ENCODE measurements at regions not wholly inside any gene's neighbourhood (a gene's known extent, or its start where the extent isn't known, plus 50 kb on each side); places are given as distances from the start of the nearest gene placed in this dataset.

DNA sequence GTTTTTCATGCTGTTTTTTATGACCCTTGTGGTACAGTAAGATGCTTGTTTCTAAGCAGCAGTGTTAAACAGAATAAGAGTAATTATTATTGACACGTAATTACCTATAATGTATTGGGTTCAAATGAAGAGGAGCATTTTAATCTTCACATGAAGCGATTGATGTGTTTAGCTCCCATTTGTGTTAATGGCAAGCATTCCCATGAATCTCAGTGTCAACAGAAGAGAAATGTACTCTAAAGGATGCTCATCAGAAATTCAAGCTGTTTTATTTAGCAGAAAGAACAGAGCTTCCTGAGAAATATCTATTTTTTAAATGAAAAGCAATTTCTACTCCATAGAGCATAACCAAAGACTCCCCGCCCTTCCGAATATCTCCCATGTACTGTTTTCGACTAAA, 341.3 kb upstream of the LINC00305 start (continued):
- TF ChIP-seq, protein P1, sequence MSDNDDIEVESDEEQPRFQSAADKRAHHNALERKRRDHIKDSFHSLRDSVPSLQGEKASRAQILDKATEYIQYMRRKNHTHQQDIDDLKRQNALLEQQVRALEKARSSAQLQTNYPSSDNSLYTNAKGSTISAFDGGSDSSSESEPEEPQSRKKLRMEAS (CRISPR knock-in tag; IDR thresholded peaks at IDR 0.05): no peak
- TF ChIP-seq ATF1 (CRISPR knock-in tag; IDR thresholded peaks at IDR 0.05): no peak
- TF ChIP-seq, protein P2, sequence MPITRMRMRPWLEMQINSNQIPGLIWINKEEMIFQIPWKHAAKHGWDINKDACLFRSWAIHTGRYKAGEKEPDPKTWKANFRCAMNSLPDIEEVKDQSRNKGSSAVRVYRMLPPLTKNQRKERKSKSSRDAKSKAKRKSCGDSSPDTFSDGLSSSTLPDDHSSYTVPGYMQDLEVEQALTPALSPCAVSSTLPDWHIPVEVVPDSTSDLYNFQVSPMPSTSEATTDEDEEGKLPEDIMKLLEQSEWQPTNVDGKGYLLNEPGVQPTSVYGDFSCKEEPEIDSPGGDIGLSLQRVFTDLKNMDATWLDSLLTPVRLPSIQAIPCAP (CRISPR knock-in tag; IDR thresholded peaks at IDR 0.05): no peak
- TF ChIP-seq FOXJ3 (CRISPR knock-in tag; IDR thresholded peaks at IDR 0.05; ENCODE audit: borderline replicate concordance): no peak
- TF ChIP-seq ELF4 (CRISPR knock-in tag; IDR thresholded peaks at IDR 0.05; ENCODE audit: low read depth): no peak
- TF ChIP-seq MXD4 (CRISPR knock-in tag; IDR thresholded peaks at IDR 0.05; ENCODE audit: borderline replicate concordance): no peak
- no peak for TF ChIP-seq TP53 (CRISPR knock-in tag; IDR thresholded peaks at IDR 0.05)
- no peak for TF ChIP-seq ZBTB21 (CRISPR knock-in tag; IDR thresholded peaks at IDR 0.05; ENCODE audit: borderline replicate concordance)

DNA sequence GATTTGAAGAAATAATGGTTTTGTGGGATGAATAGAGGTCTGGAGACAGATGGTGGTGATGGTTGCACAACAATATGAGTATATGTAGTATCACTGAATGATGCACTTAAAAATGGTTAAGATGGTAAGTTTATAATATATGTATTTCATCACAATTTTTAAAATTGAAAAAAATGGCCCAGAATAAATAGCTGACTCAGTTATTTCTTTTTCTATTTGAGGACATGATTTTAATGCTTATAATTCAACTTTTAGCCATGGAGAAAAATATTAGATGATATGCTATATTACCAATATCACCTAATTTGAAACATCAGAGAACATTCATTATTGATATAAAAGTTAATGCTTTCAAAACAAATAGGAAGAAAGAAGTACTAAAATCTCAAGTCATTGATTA, 339.8 kb upstream of the LINC00305 start:
- no peaks in the 10 kb centered on the region for H3K36me3 Mint-ChIP-seq
- no peaks in the 10 kb centered on the region for H3K9me3 Mint-ChIP-seq
- no peaks in the 10 kb centered on the region for H3K27me3 Mint-ChIP-seq (ENCODE audit: low read depth)
- ChIA-PET POLR2A (no interaction called here), CTCF (no interaction called here)
- no peak overlapping the region for H3K27ac Mint-ChIP-seq
- DNase-seq (ENCODE audit: low spot score): no peak
- H3K4me3 Mint-ChIP-seq: no peak overlapping the region
- TF ChIP-seq MXD4 (CRISPR knock-in tag; IDR thresholded peaks at IDR 0.05; ENCODE audit: borderline replicate concordance) (no peak), NFYB (CRISPR knock-in tag; conservative IDR thresholded peaks at IDR 0.05; ENCODE audit: low read depth) (no peak)
- TF ChIP-seq, protein P3, sequence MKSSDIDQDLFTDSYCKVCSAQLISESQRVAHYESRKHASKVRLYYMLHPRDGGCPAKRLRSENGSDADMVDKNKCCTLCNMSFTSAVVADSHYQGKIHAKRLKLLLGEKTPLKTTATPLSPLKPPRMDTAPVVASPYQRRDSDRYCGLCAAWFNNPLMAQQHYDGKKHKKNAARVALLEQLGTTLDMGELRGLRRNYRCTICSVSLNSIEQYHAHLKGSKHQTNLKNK (CRISPR knock-in tag; IDR thresholded peaks at IDR 0.05): no peak
- TF ChIP-seq, protein P4, sequence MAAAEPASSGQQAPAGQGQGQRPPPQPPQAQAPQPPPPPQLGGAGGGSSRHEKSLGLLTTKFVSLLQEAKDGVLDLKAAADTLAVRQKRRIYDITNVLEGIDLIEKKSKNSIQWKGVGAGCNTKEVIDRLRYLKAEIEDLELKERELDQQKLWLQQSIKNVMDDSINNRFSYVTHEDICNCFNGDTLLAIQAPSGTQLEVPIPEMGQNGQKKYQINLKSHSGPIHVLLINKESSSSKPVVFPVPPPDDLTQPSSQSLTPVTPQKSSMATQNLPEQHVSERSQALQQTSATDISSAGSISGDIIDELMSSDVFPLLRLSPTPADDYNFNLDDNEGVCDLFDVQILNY (CRISPR knock-in tag; IDR thresholded peaks at IDR 0.05): no peak
- no peaks in the 10 kb centered on the region for H3K4me1 Mint-ChIP-seq
- no peak for ATAC-seq

DNA sequence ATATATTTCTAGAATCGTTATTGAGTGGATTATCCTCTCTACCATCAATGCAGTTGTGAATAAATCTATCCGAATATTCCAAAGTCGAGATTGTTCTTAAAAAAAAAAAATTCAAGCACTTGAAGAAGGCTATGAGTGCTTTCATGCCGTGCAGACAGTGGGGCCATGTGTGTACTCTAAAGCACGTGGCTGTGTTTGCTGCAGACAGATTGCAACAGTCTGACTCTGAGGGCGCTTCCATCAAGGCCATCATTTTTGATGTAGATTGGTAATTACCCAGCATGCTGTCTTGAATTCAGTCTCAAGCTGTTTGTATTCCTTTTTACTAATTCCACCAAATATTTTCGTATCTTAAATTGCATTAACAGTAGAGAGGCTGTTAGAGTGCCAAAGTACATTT, 325.9 kb upstream of the LINC00305 start:
- Mint-ChIP-seq H3K4me1 (peaks cover 13% of the 10 kb centered on the region), H3K4me3 (no peak overlapping the region), H3K27ac (no peak overlapping the region), H3K27me3 (ENCODE audit: low read depth) (no peaks in the 10 kb centered on the region), H3K36me3 (no peaks in the 10 kb centered on the region), H3K9me3 (no peaks in the 10 kb centered on the region)
- no peak for ATAC-seq
- ChIA-PET CTCF (no interaction called here), POLR2A (no interaction called here)
- no peak for TF ChIP-seq SMAD4 (CRISPR knock-in tag; IDR thresholded peaks at IDR 0.05)
- no peak for TF ChIP-seq ZNF121 (CRISPR knock-in tag; IDR thresholded peaks at IDR 0.05)
- DNase-seq (ENCODE audit: low spot score): no peak

DNA sequence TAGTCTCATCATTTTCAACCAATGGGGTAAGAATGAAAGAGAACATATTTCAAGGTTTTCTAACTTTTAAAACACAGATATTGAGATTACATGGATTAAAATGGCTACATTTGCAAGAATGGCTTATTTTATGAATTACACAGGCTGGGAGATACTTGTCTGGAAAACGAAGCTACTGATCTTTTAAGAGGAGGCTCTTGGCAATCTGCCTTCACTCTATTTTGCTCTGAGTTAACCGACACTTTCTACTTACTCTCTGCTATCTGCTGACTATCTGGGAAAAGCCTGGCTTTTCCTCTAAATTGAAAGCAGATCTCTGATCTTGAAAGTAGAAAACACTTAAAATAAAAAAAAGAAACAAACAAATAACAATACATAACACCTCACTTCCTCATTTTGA, 325.4 kb upstream of the LINC00305 start:
- CTCF ChIA-PET: no interaction called here
- Mint-ChIP-seq H3K9me3 (no peaks in the 10 kb centered on the region), H3K4me1 (peaks cover 13% of the 10 kb centered on the region), H3K4me3 (no peak overlapping the region), H3K27me3 (ENCODE audit: low read depth) (no peaks in the 10 kb centered on the region), H3K36me3 (no peaks in the 10 kb centered on the region), H3K27ac (no peak overlapping the region)
- DNase-seq (ENCODE audit: low spot score) (no peak), ATAC-seq (no peak)
- POLR2A ChIA-PET: no interaction called here
- TF ChIP-seq CREM (CRISPR knock-in tag; IDR thresholded peaks at IDR 0.05): no peak
- no peak for TF ChIP-seq IRF2 (CRISPR knock-in tag; IDR thresholded peaks at IDR 0.05; ENCODE audit: borderline replicate concordance, low read depth)
- TF ChIP-seq, protein P5, sequence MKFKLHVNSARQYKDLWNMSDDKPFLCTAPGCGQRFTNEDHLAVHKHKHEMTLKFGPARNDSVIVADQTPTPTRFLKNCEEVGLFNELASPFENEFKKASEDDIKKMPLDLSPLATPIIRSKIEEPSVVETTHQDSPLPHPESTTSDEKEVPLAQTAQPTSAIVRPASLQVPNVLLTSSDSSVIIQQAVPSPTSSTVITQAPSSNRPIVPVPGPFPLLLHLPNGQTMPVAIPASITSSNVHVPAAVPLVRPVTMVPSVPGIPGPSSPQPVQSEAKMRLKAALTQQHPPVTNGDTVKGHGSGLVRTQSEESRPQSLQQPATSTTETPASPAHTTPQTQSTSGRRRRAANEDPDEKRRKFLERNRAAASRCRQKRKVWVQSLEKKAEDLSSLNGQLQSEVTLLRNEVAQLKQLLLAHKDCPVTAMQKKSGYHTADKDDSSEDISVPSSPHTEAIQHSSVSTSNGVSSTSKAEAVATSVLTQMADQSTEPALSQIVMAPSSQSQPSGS (CRISPR knock-in tag; IDR thresholded peaks at IDR 0.05; ENCODE audit: borderline replicate concordance, low read depth): no peak
- TF ChIP-seq ZBTB21 (CRISPR knock-in tag; IDR thresholded peaks at IDR 0.05; ENCODE audit: borderline replicate concordance): no peak
- TF ChIP-seq, protein P6, sequence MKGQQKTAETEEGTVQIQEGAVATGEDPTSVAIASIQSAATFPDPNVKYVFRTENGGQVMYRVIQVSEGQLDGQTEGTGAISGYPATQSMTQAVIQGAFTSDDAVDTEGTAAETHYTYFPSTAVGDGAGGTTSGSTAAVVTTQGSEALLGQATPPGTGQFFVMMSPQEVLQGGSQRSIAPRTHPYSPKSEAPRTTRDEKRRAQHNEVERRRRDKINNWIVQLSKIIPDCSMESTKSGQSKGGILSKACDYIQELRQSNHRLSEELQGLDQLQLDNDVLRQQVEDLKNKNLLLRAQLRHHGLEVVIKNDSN (CRISPR knock-in tag; IDR thresholded peaks at IDR 0.05): no peak
- no peak for TF ChIP-seq NFATC4 (CRISPR knock-in tag; IDR thresholded peaks at IDR 0.05)
- TF ChIP-seq, protein P7, sequence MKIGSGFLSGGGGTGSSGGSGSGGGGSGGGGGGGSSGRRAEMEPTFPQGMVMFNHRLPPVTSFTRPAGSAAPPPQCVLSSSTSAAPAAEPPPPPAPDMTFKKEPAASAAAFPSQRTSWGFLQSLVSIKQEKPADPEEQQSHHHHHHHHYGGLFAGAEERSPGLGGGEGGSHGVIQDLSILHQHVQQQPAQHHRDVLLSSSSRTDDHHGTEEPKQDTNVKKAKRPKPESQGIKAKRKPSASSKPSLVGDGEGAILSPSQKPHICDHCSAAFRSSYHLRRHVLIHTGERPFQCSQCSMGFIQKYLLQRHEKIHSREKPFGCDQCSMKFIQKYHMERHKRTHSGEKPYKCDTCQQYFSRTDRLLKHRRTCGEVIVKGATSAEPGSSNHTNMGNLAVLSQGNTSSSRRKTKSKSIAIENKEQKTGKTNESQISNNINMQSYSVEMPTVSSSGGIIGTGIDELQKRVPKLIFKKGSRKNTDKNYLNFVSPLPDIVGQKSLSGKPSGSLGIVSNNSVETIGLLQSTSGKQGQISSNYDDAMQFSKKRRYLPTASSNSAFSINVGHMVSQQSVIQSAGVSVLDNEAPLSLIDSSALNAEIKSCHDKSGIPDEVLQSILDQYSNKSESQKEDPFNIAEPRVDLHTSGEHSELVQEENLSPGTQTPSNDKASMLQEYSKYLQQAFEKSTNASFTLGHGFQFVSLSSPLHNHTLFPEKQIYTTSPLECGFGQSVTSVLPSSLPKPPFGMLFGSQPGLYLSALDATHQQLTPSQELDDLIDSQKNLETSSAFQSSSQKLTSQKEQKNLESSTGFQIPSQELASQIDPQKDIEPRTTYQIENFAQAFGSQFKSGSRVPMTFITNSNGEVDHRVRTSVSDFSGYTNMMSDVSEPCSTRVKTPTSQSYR (CRISPR knock-in tag; IDR thresholded peaks at IDR 0.05): no peak
- TF ChIP-seq, protein P8, sequence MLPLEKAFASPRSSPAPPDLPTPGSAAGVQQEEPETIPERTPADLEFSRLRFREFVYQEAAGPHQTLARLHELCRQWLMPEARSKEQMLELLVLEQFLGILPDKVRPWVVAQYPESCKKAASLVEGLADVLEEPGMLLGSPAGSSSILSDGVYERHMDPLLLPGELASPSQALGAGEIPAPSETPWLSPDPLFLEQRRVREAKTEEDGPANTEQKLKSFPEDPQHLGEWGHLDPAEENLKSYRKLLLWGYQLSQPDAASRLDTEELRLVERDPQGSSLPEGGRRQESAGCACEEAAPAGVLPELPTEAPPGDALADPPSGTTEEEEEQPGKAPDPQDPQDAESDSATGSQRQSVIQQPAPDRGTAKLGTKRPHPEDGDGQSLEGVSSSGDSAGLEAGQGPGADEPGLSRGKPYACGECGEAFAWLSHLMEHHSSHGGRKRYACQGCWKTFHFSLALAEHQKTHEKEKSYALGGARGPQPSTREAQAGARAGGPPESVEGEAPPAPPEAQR (CRISPR knock-in tag; IDR thresholded peaks at IDR 0.05): no peak
